HepG2 (cell line): ENCODE measurements at regions not wholly inside any gene's neighbourhood (a gene's known extent, or its start where the extent isn't known, plus 50 kb on each side); places are given as distances from the start of the nearest gene placed in this dataset.

Experiments used
- AHDC1 ChIP-seq: sonication (generic); formaldehyde crosslinking; IDR thresholded peaks from 2 replicates; pipeline ENCODE4 v1.5.1; 2020; ENCODE audit warnings: mild to moderate bottlenecking, missing genetic modification reagents, borderline replicate concordance
- CHD4 ChIP-seq: fragments of 200-600 bp; sonication (generic); IDR thresholded peaks from 2 replicates; pipeline ENCODE4 v1.7.0; 2017; ENCODE audit warnings: mild to moderate bottlenecking, low read length, borderline replicate concordance
- FOXA3 ChIP-seq: IDR thresholded peaks from 2 replicates; pipeline ENCODE4 v1.6.1; 2016; ENCODE audit warnings: missing genetic modification reagents, missing compliant biosample characterization
- HOMEZ ChIP-seq: IDR thresholded peaks from 2 replicates; pipeline ENCODE4 v1.6.1; 2016; ENCODE audit warnings: low read depth
- JUND ChIP-seq: sonication (generic); formaldehyde crosslinking; IDR thresholded peaks from 2 replicates; pipeline ENCODE4 v1.8.0; 2022; ENCODE audit warnings: mild to moderate bottlenecking, missing genetic modification reagents
- LCORL ChIP-seq, 2 experiments: fragments of 450-650 bp in 1 of 2; sonication (generic) in 1 of 2; formaldehyde crosslinking in 1 of 2; IDR thresholded peaks; 2 replicates each; pipeline versions ENCODE4 v1.5.0 to v1.6.1; 2017 to 2020; ENCODE audit warnings: antibody characterized with exemption in 1 of 2, missing genetic modification reagents in 1 of 2
- RCOR2 ChIP-seq: IDR thresholded peaks from 2 replicates; pipeline ENCODE4 v1.6.1; 2016; ENCODE audit warnings: missing biosample characterization, missing genetic modification reagents
- SOX6 ChIP-seq, 2 experiments: fragments of 450-650 bp in 1 of 2; sonication (generic) in 1 of 2; formaldehyde crosslinking in 1 of 2; IDR thresholded peaks; 2 replicates each; pipeline versions ENCODE4 v1.4.0 to v1.6.1; 2017 to 2020; ENCODE audit warnings: antibody characterized with exemption in 1 of 2, mild to moderate bottlenecking in 1 of 2, missing genetic modification reagents in 1 of 2
- SRSF9 ChIP-seq: fragments of 200-400 bp; formaldehyde crosslinking; IDR thresholded peaks from 2 replicates; pipeline ENCODE4 v1.6.1; 2018; ENCODE audit warnings: borderline replicate concordance, mild to moderate bottlenecking, low read depth, low read length; ENCODE audit not compliant: insufficient read depth, poor library complexity, severe bottlenecking
- TCF12 ChIP-seq, 2 experiments: fragments of 450-650 bp in 1 of 2; sonication (generic) in 1 of 2; formaldehyde crosslinking in 1 of 2; IDR thresholded peaks; 2 replicates each; pipeline versions ENCODE4 v1.6.1 to v1.8.0; 2017 to 2022; ENCODE audit warnings: antibody characterized with exemption in 1 of 2, mild to moderate bottlenecking in 1 of 2, missing genetic modification reagents in 1 of 2, moderate library complexity in 1 of 2
- TEAD3 ChIP-seq: optimal IDR thresholded peaks from 2 replicates; pipeline ENCODE3; 2016; ENCODE audit warnings: borderline replicate concordance
- ZBTB34 ChIP-seq: sonication (generic); formaldehyde crosslinking; IDR thresholded peaks from 2 replicates; pipeline ENCODE4 v1.8.0; 2022; ENCODE audit warnings: mild to moderate bottlenecking, missing genetic modification reagents
- ZBTB39 ChIP-seq: sonication (generic); formaldehyde crosslinking; IDR thresholded peaks from 2 replicates; pipeline ENCODE4 v1.5.0; 2020; ENCODE audit warnings: missing genetic modification reagents
- ZMYM3 ChIP-seq: sonication (generic); formaldehyde crosslinking; IDR thresholded peaks from 2 replicates; pipeline ENCODE4 v1.5.1; 2020; ENCODE audit warnings: mild to moderate bottlenecking, missing genetic modification reagents
- ZNF274 ChIP-seq: sonication (generic); formaldehyde crosslinking; IDR thresholded peaks from 2 replicates; pipeline ENCODE4 v1.5.1; 2020; ENCODE audit warnings: mild to moderate bottlenecking, missing genetic modification reagents
- ZNF331 ChIP-seq: sonication (generic); formaldehyde crosslinking; IDR thresholded peaks from 2 replicates; pipeline ENCODE4 v1.4.0; 2020; ENCODE audit warnings: missing genetic modification reagents
- ZNF564 ChIP-seq: sonication (generic); formaldehyde crosslinking; IDR thresholded peaks from 2 replicates; pipeline ENCODE4 v1.8.1; 2023; ENCODE audit warnings: mild to moderate bottlenecking, missing genetic modification reagents
- ZNF816 ChIP-seq: sonication (generic); formaldehyde crosslinking; IDR thresholded peaks from 2 replicates; pipeline ENCODE4 v1.8.0; 2022; ENCODE audit warnings: missing genetic modification reagents, mild to moderate bottlenecking, borderline replicate concordance

- TF ChIP-seq RCOR2 (CRISPR knock-in tag) (peak; percentile 75; the same call in 1 of the 2 replicates), SRSF9 (no peak), AHDC1 (CRISPR knock-in tag) (peak; percentile 46; the same call in 1 of the 2 replicates), JUND (CRISPR knock-in tag) (no peak), ZNF564 (CRISPR knock-in tag) (peak; percentile 95; the same call in 1 of the 2 replicates), FOXA3 (CRISPR knock-in tag) (peak; percentile 70), HOMEZ (peak; percentile 53; the same call in 1 of the 2 replicates), ZMYM3 (CRISPR knock-in tag) (peak; percentile 93), SOX6 (IDR thresholded peaks at IDR 0.05) (no peak), SOX6 (CRISPR knock-in tag; IDR thresholded peaks at IDR 0.05) (peak; percentile 80), ZBTB34 (CRISPR knock-in tag) (peak; percentile 93), ZBTB39 (CRISPR knock-in tag) (no peak), TCF12 (IDR thresholded peaks at IDR 0.05) (no peak), TCF12 (CRISPR knock-in tag; IDR thresholded peaks at IDR 0.05) (no peak), ZNF331 (CRISPR knock-in tag) (peak; percentile 81), ZNF274 (CRISPR knock-in tag) (no peak), TEAD3 (peak; percentile 16), LCORL (IDR thresholded peaks at IDR 0.05) (no peak), LCORL (CRISPR knock-in tag; IDR thresholded peaks at IDR 0.05) (peak; percentile 55; the same call in 1 of the 2 replicates), CHD4 (peak; percentile 77; the same call in 1 of the 2 replicates), ZNF816 (CRISPR knock-in tag) (peak; percentile 37; the same call in 1 of the 2 replicates)
Measured at GRCh38 chr6:63430985-63431519, 111.3 kb upstream of the LGSN start (continued).
